DMS 273 (cell line): ENCODE measurements at regions not wholly inside any gene's neighbourhood (a gene's known extent, or its start where the extent isn't known, plus 50 kb on each side); places are given as distances from the start of the nearest gene placed in this dataset.

Experiments
- DNase-seq: peaks from one replicate; lab custom pipeline; 2025; ENCODE audit not compliant: unreplicated experiment; lab: John Stamatoyannopoulos, UW

GRCh38 chr4:1561286-1561990, 122.7 kb downstream of the FAM53A start:
- no peak for DNase-seq

- peak; percentile 45 for DNase-seq
Measured at GRCh38 chr4:1559896-1560650, 124.0 kb downstream of the FAM53A start.

GRCh38 chr4:1558205-1558604, 125.9 kb downstream of the FAM53A start:
- DNase-seq: no peak

- DNase-seq: peak; percentile 39
Measured at GRCh38 chr4:1557221-1557597, 126.9 kb downstream of the FAM53A start.

GRCh38 chr4:1556541-1557220, 127.4 kb downstream of the FAM53A start:
- peak; percentile 18 for DNase-seq

GRCh38 chr4:1554876-1555265, 129.2 kb downstream of the FAM53A start:
- DNase-seq: no peak

GRCh38 chr4:1554246-1554875, 129.8 kb downstream of the FAM53A start:
- no peak for DNase-seq

- no peak for DNase-seq
Measured at GRCh38 chr4:1553365-1553764, 130.7 kb downstream of the FAM53A start.

- DNase-seq: no peak
Measured at GRCh38 chr4:1552451-1552850, 131.7 kb downstream of the FAM53A start.

- no peak for DNase-seq
Measured at GRCh38 chr4:1551211-1551610, 132.9 kb downstream of the FAM53A start.

- peak; percentile 27 for DNase-seq
Measured at GRCh38 chr4:1550122-1551070, 133.7 kb downstream of the FAM53A start.

GRCh38 chr4:1549638-1550035, 134.5 kb downstream of the FAM53A start:
- DNase-seq: no peak

GRCh38 chr4:1548827-1549637, 135.1 kb downstream of the FAM53A start:
- DNase-seq: peak; percentile 58

- DNase-seq: peak; percentile 52
Measured at GRCh38 chr4:1547856-1548826, 136.0 kb downstream of the FAM53A start.

- no peak for DNase-seq
Measured at GRCh38 chr4:1547131-1547855, 136.8 kb downstream of the FAM53A start.

- DNase-seq: peak; percentile 31
Measured at GRCh38 chr4:1544861-1545281, 138.6 kb upstream of the NKX1-1 start.

GRCh38 chr4:1544435-1544834, 138.2 kb upstream of the NKX1-1 start:
- peak; percentile 31 for DNase-seq

GRCh38 chr4:1543976-1544375, 137.7 kb upstream of the NKX1-1 start:
- DNase-seq: no peak
